LHCN-M2 (cell line): ENCODE measurements at regions not wholly inside any gene's neighbourhood (a gene's known extent, or its start where the extent isn't known, plus 50 kb on each side); places are given as distances from the start of the nearest gene placed in this dataset.
"Not testable (repeated sequence)": the region's sequence is repeated elsewhere in the genome, so short reads cannot be mapped to it uniquely, and the experiment has no call there.

Source experiments
- DNase-seq: peaks from one replicate; pipeline ENCODE4 v3.0.0-alpha.2; 2012; ENCODE audit warnings: low read depth

- DNase-seq: no peak
Observed at GRCh38 chr16:86828202-86828601, 249.9 kb downstream of the FOXL1 start.

- no peak for DNase-seq
Observed at GRCh38 chr16:86828653-86829052, 250.3 kb downstream of the FOXL1 start.

GRCh38 chr16:86831366-86831765 lies 253.0 kb downstream of the FOXL1 start:
- DNase-seq: no peak

- no peak for DNase-seq
Observed at GRCh38 chr16:86833136-86833535, 254.8 kb downstream of the FOXL1 start.

- DNase-seq: peak; percentile 44
Observed at GRCh38 chr16:86834451-86835035, 256.2 kb downstream of the FOXL1 start.

GRCh38 chr16:86835982-86836381 lies 257.6 kb downstream of the FOXL1 start:
- DNase-seq: no peak

GRCh38 chr16:86836503-86837129 lies 258.3 kb downstream of the FOXL1 start:
- DNase-seq: peak; percentile 83

- no peak for DNase-seq
Observed at GRCh38 chr16:86843812-86844211, 265.5 kb downstream of the FOXL1 start.

- DNase-seq: no peak
Observed at GRCh38 chr16:86844695-86845094, 266.3 kb downstream of the FOXL1 start.

- DNase-seq: no peak
Observed at GRCh38 chr16:86846136-86846535, 267.8 kb downstream of the FOXL1 start.

GRCh38 chr16:86848821-86849220 lies 270.5 kb downstream of the FOXL1 start:
- no peak for DNase-seq

- no peak for DNase-seq
Observed at GRCh38 chr16:86850670-86851069, 272.3 kb downstream of the FOXL1 start.

- no peak for DNase-seq
Observed at GRCh38 chr16:86852135-86852534, 273.8 kb downstream of the FOXL1 start.

- no peak for DNase-seq
Observed at GRCh38 chr16:86854058-86854621, 275.8 kb downstream of the FOXL1 start.

- DNase-seq: peak; percentile 31
Observed at GRCh38 chr16:86854626-86855294, 276.4 kb downstream of the FOXL1 start.

- DNase-seq: no peak
Observed at GRCh38 chr16:86856946-86857586, 278.7 kb downstream of the FOXL1 start.

GRCh38 chr16:86857807-86858206 lies 279.5 kb downstream of the FOXL1 start:
- no peak for DNase-seq

- no peak for DNase-seq
Observed at GRCh38 chr16:86858501-86858900, 280.2 kb downstream of the FOXL1 start.

- not testable (repeated sequence) for DNase-seq
Observed at GRCh38 chr16:86861270-86861858, 283.0 kb downstream of the FOXL1 start.

GRCh38 chr16:86862595-86863280 lies 284.4 kb downstream of the FOXL1 start:
- DNase-seq: no peak

- no peak for DNase-seq
Observed at GRCh38 chr16:86863609-86864008, 285.3 kb downstream of the FOXL1 start.
